Muscle layer of colon (tissue), 2 donors: ENCODE measurements at regions not wholly inside any gene's neighbourhood (a gene's known extent, or its start where the extent isn't known, plus 50 kb on each side); places are given as distances from the start of the nearest gene placed in this dataset.

ENCODE experiments used
- H3K27ac ChIP-seq: one replicate; pipeline ENCODE4 v1.7.0; 2013; ENCODE audit warnings: low read depth, mild to moderate bottlenecking, low read length, moderate library complexity
- H3K27me3 ChIP-seq, 2 donors: one replicate each; pipeline ENCODE4 v1.7.0; 2013; ENCODE audit warnings: low read length in 2 of 2, mild to moderate bottlenecking in 2 of 2; ENCODE audit not compliant: insufficient read depth in 2 of 2, control insufficient read depth in 1 of 2
- H3K36me3 ChIP-seq: one replicate; pipeline ENCODE4 v1.7.0; 2013; ENCODE audit warnings: mild to moderate bottlenecking, low read length; ENCODE audit not compliant: insufficient read depth
- H3K4me1 ChIP-seq: one replicate; pipeline ENCODE4 v1.7.0; 2013; ENCODE audit warnings: mild to moderate bottlenecking, low read length; ENCODE audit not compliant: insufficient read depth
- H3K4me3 ChIP-seq, 2 donors: one replicate each; pipeline ENCODE4 v1.7.0; 2013; ENCODE audit warnings: low read length in 2 of 2, low read depth in 1 of 2, mild to moderate bottlenecking in 1 of 2, moderate library complexity in 1 of 2
- H3K9ac ChIP-seq: one replicate; pipeline ENCODE4 v1.7.0; 2013; ENCODE audit warnings: low read length
- H3K9me3 ChIP-seq: one replicate; pipeline ENCODE4 v1.7.0; 2013; ENCODE audit warnings: mild to moderate bottlenecking, low read length
- donor health status: abdominal sarcoma.
- donor health status: Adenocarcinoma of cecum.

DNA sequence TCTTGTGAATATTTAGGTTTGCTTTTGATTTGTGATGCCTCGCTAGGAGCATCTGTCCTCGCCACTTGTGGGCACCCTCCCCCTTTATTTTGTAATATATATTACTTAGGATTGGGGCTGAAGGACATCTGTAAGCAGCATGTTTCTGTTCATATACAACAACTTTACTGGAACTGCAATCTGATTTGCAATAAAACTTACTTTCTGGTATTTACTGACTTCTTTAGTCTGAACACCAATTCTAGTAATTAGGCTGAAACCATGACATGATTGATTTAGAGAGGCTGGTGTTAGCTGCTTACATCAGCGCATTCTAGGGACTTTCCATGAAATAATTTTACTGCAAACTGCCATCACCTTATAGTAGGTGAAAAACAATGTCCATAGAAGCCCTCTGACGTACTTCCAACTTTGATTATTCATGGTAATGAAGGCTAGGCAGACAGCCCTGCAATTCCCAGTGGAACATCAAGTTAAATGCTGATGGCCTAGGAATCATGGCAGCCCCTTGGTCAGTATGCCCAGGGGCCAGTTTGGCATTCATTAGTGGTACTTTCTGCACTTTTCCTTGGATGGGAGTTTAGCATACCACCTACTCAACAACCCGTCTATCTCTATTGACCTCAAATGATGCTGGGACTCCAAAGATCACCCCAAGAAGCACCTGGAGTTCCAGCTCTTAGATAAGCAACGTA is 132.9 kb upstream of the MCHR2 start:
- H3K27ac ChIP-seq: no peak overlapping the region
- H3K4me3 ChIP-seq: no peak overlapping the region
- no peak overlapping the region for H3K9ac ChIP-seq
- H3K27me3 ChIP-seq: no peaks in the 10 kb centered on the region
- H3K4me1 ChIP-seq: no peaks in the 10 kb centered on the region
- no peaks in the 10 kb centered on the region for H3K9me3 ChIP-seq
- H3K36me3 ChIP-seq: no peaks in the 10 kb centered on the region

DNA sequence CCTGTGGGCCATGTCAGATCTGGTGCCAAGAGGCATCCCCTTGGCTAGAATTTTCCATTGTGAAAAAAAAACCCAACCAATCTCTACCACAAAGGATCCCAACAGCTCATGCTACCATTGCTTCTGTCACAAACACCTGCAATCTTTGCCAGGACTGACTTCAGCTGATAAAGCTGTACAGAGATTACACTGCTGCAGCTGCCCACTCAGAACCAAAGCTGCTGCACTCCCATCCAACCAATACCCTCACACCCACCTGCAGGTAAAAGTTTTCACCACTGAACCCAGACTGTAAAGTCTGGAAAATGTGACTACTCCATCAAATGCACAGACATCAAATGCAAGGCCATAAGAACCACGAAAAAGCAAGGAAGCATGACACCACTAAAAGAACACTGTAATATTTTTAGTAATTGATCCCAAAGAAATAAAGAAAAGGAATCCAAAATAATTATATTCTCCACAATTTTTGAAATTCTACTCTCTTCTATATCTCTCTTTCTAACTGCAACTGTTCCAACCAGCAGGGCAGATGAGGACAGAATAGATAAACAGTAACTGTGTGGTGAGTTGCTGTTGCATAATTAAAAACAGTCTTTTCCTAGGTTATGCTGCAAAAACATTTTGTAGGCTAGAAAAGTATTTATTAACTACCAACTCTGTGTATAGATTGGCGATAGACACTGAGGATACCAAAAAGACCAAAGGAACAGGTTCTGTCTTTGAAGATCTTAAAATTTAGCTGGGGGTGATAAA is 128.0 kb upstream of the MCHR2 start:
- H3K27ac ChIP-seq: no peak overlapping the region
- H3K9ac ChIP-seq: no peak overlapping the region
- H3K9me3 ChIP-seq: no peaks in the 10 kb centered on the region
- no peaks in the 10 kb centered on the region for H3K36me3 ChIP-seq
- no peak overlapping the region for H3K4me3 ChIP-seq
- no peaks in the 10 kb centered on the region for H3K4me1 ChIP-seq
- H3K27me3 ChIP-seq: no peaks in the 10 kb centered on the region

- Histone ChIP-seq H3K27me3 (no peaks in the 10 kb centered on the region), H3K9me3 (no peaks in the 10 kb centered on the region), H3K27ac (no peak overlapping the region), H3K36me3 (no peaks in the 10 kb centered on the region), H3K4me3 (no peak overlapping the region), H3K9ac (no peak overlapping the region), H3K4me1 (no peaks in the 10 kb centered on the region)
Measured at GRCh38 chr6:100119261-100119660, 125.2 kb upstream of the MCHR2 start.

GRCh38 chr6:100118301-100118700 is 124.3 kb upstream of the MCHR2 start:
- Histone ChIP-seq H3K27ac (no peak overlapping the region), H3K9ac (no peak overlapping the region), H3K9me3 (no peaks in the 10 kb centered on the region), H3K27me3 (no peaks in the 10 kb centered on the region), H3K4me3 (no peak overlapping the region), H3K4me1 (no peaks in the 10 kb centered on the region), H3K36me3 (no peaks in the 10 kb centered on the region)

GRCh38 chr6:100117680-100118079 is 123.7 kb upstream of the MCHR2 start:
- Histone ChIP-seq H3K36me3 (no peaks in the 10 kb centered on the region), H3K4me3 (no peak overlapping the region), H3K27ac (no peak overlapping the region), H3K9ac (no peak overlapping the region), H3K9me3 (no peaks in the 10 kb centered on the region), H3K4me1 (no peaks in the 10 kb centered on the region), H3K27me3 (no peaks in the 10 kb centered on the region)

GRCh38 chr6:100116411-100117194 is 122.6 kb upstream of the MCHR2 start:
- H3K9ac ChIP-seq: no peak overlapping the region
- no peaks in the 10 kb centered on the region for H3K36me3 ChIP-seq
- H3K4me1 ChIP-seq: no peaks in the 10 kb centered on the region
- no peak overlapping the region for H3K27ac ChIP-seq
- H3K27me3 ChIP-seq: no peaks in the 10 kb centered on the region
- H3K4me3 ChIP-seq: no peak overlapping the region
- H3K9me3 ChIP-seq: no peaks in the 10 kb centered on the region

DNA sequence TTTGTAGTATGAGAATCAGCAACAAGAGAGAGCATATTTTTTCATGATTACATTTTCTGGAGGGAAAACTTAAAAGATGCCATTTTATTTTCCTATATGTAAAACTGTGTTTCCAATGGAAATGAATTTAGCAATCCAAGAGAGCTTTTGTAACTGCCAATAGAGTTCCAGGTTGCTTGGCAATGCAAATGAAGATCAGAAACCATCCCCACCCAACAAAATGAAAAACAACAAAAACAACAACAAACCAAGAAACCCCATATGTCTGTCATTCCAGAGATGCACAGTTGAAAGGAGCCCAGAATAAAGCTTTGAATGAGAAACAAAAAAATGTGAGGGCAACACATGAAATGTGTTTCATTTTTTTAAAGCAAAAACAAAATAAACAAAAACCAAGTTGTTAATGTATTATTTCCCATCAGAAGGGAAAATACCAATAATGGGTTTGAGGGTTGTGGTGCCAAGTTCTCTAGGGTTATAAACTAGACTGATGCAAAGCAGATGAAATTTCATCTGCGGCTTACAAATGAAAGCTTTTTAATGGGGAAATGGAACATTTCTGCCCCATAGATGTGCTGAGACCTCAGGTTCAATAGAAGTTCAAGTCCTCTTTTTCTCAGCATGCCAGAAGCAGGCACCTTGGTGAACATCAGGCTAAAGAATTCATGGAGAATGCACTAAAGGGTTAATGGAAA is 121.5 kb upstream of the MCHR2 start:
- Histone ChIP-seq H3K9ac (no peak overlapping the region), H3K9me3 (no peaks in the 10 kb centered on the region), H3K36me3 (no peaks in the 10 kb centered on the region), H3K27ac (no peak overlapping the region), H3K4me3 (no peak overlapping the region), H3K4me1 (no peaks in the 10 kb centered on the region), H3K27me3 (no peaks in the 10 kb centered on the region)

- no peaks in the 10 kb centered on the region for H3K36me3 ChIP-seq
- H3K27me3 ChIP-seq: no peaks in the 10 kb centered on the region
- H3K4me3 ChIP-seq: no peak overlapping the region
- H3K9ac ChIP-seq: no peak overlapping the region
- H3K27ac ChIP-seq: no peak overlapping the region
- H3K9me3 ChIP-seq: no peaks in the 10 kb centered on the region
- H3K4me1 ChIP-seq: no peaks in the 10 kb centered on the region
Measured at GRCh38 chr6:100112855-100113508, 119.0 kb upstream of the MCHR2 start.

GRCh38 chr6:100105919-100106529 is 112.0 kb upstream of the MCHR2 start:
- H3K9me3 ChIP-seq: no peaks in the 10 kb centered on the region
- no peak overlapping the region for H3K9ac ChIP-seq
- H3K27me3 ChIP-seq: no peaks in the 10 kb centered on the region
- H3K4me3 ChIP-seq: no peak overlapping the region
- no peaks in the 10 kb centered on the region for H3K36me3 ChIP-seq
- H3K4me1 ChIP-seq: no peaks in the 10 kb centered on the region
- H3K27ac ChIP-seq: no peak overlapping the region

- no peaks in the 10 kb centered on the region for H3K4me1 ChIP-seq
- H3K4me3 ChIP-seq: no peak overlapping the region
- no peaks in the 10 kb centered on the region for H3K9me3 ChIP-seq
- H3K27me3 ChIP-seq: no peaks in the 10 kb centered on the region
- H3K36me3 ChIP-seq: no peaks in the 10 kb centered on the region
- H3K9ac ChIP-seq: no peak overlapping the region
- no peak overlapping the region for H3K27ac ChIP-seq
Measured at GRCh38 chr6:100105138-100105537, 111.1 kb upstream of the MCHR2 start.
